Neural cell (in vitro differentiated cells): ENCODE measurements at regions not wholly inside any gene's neighbourhood (a gene's known extent, or its start where the extent isn't known, plus 50 kb on each side); places are given as distances from the start of the nearest gene placed in this dataset.

Source experiments
- H2AFZ ChIP-seq: fragments of 200-600, 300-800 bp; sonication (generic), shearing (Covaris generic); 2 replicates; pipeline ENCODE4 v1.6.0; 2014; ENCODE audit warnings: low read depth, mild to moderate bottlenecking, antibody characterized with exemption, low read length, moderate library complexity
- H3F3A ChIP-seq: fragments of 200-600 bp; shearing (Covaris generic); 2 replicates; pipeline ENCODE4 v1.6.1; 2016; ENCODE audit warnings: mild to moderate bottlenecking, moderate library complexity, mixed read lengths, antibody characterized with exemption, low read length; ENCODE audit not compliant: insufficient read depth, poor library complexity, severe bottlenecking
- H3K27ac ChIP-seq: fragments of 200-600, 300-800 bp; sonication (generic), shearing (Covaris generic); 2 replicates; pipeline ENCODE4 v1.5.1; 2014; ENCODE audit warnings: mild to moderate bottlenecking, low read length, moderate library complexity
- H3K27me3 ChIP-seq: fragments of 300-800, 200-600 bp; sonication (generic), shearing (Covaris generic); 2 replicates; pipeline ENCODE4 v1.6.0; 2014; ENCODE audit warnings: mild to moderate bottlenecking, low read depth, low read length, moderate library complexity; ENCODE audit not compliant: insufficient read depth
- H3K36me3 ChIP-seq: fragments of 300-800, 200-600 bp; sonication (generic), shearing (Covaris generic); 2 replicates; pipeline ENCODE4 v1.5.1; 2014; ENCODE audit warnings: mild to moderate bottlenecking, antibody characterized with exemption, low read length, moderate library complexity; ENCODE audit not compliant: insufficient read depth
- H3K4me2 ChIP-seq: fragments of 300-800, 200-600 bp; sonication (generic), shearing (Covaris generic); 2 replicates; pipeline ENCODE4 v1.6.0; 2014; ENCODE audit warnings: mild to moderate bottlenecking, low read length
- H3K4me3 ChIP-seq: fragments of 300-800, 200-600 bp; sonication (generic), shearing (Covaris generic); 2 replicates; pipeline ENCODE4 v1.5.1; 2014; ENCODE audit warnings: mild to moderate bottlenecking, low read length, moderate library complexity
- H3K79me2 ChIP-seq: fragments of 200-600 bp; shearing (Covaris generic); replicated peaks from 2 replicates; pipeline ENCODE4 v1.6.0; 2014; ENCODE audit warnings: mild to moderate bottlenecking, low read length, moderate library complexity; ENCODE audit not compliant: insufficient read depth
- H3K9ac ChIP-seq: fragments of 300-800, 200-600 bp; sonication (generic), shearing (Covaris generic); 2 replicates; pipeline ENCODE4 v1.6.1; 2016; ENCODE audit warnings: mild to moderate bottlenecking, low read length, mixed read lengths
- H3K9me2 ChIP-seq: fragments of 200-600 bp; shearing (Covaris generic); 2 replicates; pipeline ENCODE4 v1.6.1; 2016; ENCODE audit warnings: mild to moderate bottlenecking, low read length, mixed read lengths; ENCODE audit not compliant: insufficient read depth
- H3K9me3 ChIP-seq: fragments of 200-600, 300-800 bp; sonication (generic), shearing (Covaris generic); 2 replicates; pipeline ENCODE4 v1.6.1; 2016; ENCODE audit warnings: mild to moderate bottlenecking, mixed run types, low read length, moderate library complexity, mixed read lengths
- H4K20me1 ChIP-seq: fragments of 200-600 bp; shearing (Covaris generic); 2 replicates; pipeline ENCODE4 v1.6.1; 2016; ENCODE audit warnings: mild to moderate bottlenecking, mixed run types; ENCODE audit not compliant: insufficient read depth
- CTCF ChIP-seq: fragments of 450-650 bp; IDR thresholded peaks from 2 replicates; pipeline ENCODE4 v1.5.1; 2014; ENCODE audit warnings: antibody characterized with exemption, mild to moderate bottlenecking, moderate library complexity; ENCODE audit not compliant: poor library complexity, severe bottlenecking
- EP300 ChIP-seq: fragments of 450-650 bp; conservative IDR thresholded peaks from 2 replicates; pipeline ENCODE4 v1.6.1; 2014; ENCODE audit warnings: antibody characterized with exemption, mild to moderate bottlenecking, moderate library complexity; ENCODE audit not compliant: poor library complexity, severe bottlenecking
- EZH2 ChIP-seq: fragments of 200-600, 300-800 bp; shearing (Covaris generic), sonication (generic); IDR thresholded peaks from 2 replicates; pipeline ENCODE4 v1.6.1; 2014; ENCODE audit warnings: antibody characterized with exemption, low read length, borderline replicate concordance, mild to moderate bottlenecking; ENCODE audit not compliant: insufficient read depth, poor library complexity, severe bottlenecking
- MXI1 ChIP-seq: fragments of 450-650 bp; conservative IDR thresholded peaks from 2 replicates; pipeline ENCODE4 v1.6.1; 2014; ENCODE audit warnings: antibody characterized with exemption, mild to moderate bottlenecking; ENCODE audit not compliant: poor library complexity, severe bottlenecking
- POLR2AphosphoS5 ChIP-seq: IDR thresholded peaks from 2 replicates; pipeline ENCODE4 v1.6.1; 2012
- RAD21 ChIP-seq: fragments of 450-650 bp; conservative IDR thresholded peaks from 2 replicates; pipeline ENCODE4 v1.6.1; 2014; ENCODE audit warnings: antibody characterized with exemption, mild to moderate bottlenecking, moderate library complexity
- SMC3 ChIP-seq: fragments of 450-650 bp; conservative IDR thresholded peaks from 2 replicates; pipeline ENCODE4 v1.6.1; 2014; ENCODE audit warnings: antibody characterized with exemption, mild to moderate bottlenecking, moderate library complexity; ENCODE audit not compliant: poor library complexity
- TAF1 ChIP-seq: IDR thresholded peaks from 2 replicates; pipeline ENCODE4 v1.6.1; 2012; ENCODE audit warnings: low read depth
- TF ChIP-seq, protein P1 (sequence below): IDR thresholded peaks from 2 replicates; pipeline ENCODE4 v1.6.1; 2012; ENCODE audit warnings: borderline replicate concordance

DNA sequence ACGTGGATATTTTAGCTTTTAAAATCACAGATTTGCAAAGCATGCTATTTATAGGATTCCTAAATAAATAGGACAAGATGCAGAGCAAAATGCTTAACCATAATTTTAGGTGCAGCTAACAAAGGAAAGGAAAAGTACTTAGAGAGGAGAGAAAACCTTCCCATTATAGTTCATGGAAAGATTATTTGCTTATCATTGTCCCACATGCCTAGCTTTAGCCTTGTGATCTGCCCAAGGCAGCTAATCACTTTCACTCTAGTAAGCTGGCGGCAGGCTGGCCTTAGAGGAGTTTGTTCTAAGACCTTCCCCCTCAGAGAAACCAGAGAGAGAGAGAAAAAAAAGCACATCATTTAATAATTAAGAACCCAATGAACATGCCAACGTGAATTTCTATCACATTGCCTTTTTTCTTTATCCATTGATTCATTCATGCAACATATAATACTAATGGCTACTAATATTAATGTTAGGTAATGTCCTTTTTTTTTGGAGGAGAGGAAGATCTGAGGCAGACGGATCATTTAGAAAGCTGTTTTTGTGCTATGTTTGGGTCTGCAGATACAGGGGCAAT is 274.6 kb downstream of the ARL4A start:
- H3K9ac ChIP-seq: no peak overlapping the region
- H3K4me2 ChIP-seq: no peak overlapping the region
- no peaks in the 10 kb centered on the region for H3K9me3 ChIP-seq
- no peaks in the 10 kb centered on the region for H3F3A ChIP-seq
- TF ChIP-seq EZH2 (no peak), RAD21 (no peak), TAF1 (no peak)
- no peaks in the 10 kb centered on the region for H3K9me2 ChIP-seq
- H3K79me2 ChIP-seq: no peaks in the 10 kb centered on the region
- no peak overlapping the region for H3K27ac ChIP-seq
- no peak overlapping the region for H3K4me3 ChIP-seq
- no peak overlapping the region for H2AFZ ChIP-seq
- no peaks in the 10 kb centered on the region for H3K36me3 ChIP-seq
- H3K27me3 ChIP-seq: no peaks in the 10 kb centered on the region
- H4K20me1 ChIP-seq: no peaks in the 10 kb centered on the region

DNA sequence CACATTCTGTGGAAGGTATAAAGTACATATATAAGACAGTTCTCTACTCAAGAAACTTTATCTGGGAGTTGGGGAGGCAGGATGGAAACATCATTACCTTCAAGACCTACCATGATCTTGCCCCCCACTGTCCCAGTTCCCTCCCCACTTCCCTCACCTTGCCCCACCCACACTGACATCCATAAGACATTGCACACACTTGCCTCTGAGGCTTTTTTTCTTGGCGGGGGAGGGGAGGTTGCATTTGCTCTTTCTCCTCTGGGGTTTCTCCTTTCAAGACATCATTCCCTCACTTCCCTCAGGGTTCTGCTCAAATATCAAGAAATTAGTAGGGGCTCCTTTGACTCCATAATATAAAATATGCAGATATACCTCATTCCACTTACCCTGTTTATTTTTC is 276.0 kb downstream of the ARL4A start:
- no peak overlapping the region for H3K4me2 ChIP-seq
- no peak overlapping the region for H3K27ac ChIP-seq
- no peak for TF ChIP-seq TAF1
- no peak for TF ChIP-seq MXI1
- TF ChIP-seq CTCF: no peak
- no peak for TF ChIP-seq EP300
- no peak for TF ChIP-seq EZH2
- no peak for TF ChIP-seq RAD21
- no peak for TF ChIP-seq SMC3
- TF ChIP-seq POLR2AphosphoS5: no peak
- TF ChIP-seq, protein P1, sequence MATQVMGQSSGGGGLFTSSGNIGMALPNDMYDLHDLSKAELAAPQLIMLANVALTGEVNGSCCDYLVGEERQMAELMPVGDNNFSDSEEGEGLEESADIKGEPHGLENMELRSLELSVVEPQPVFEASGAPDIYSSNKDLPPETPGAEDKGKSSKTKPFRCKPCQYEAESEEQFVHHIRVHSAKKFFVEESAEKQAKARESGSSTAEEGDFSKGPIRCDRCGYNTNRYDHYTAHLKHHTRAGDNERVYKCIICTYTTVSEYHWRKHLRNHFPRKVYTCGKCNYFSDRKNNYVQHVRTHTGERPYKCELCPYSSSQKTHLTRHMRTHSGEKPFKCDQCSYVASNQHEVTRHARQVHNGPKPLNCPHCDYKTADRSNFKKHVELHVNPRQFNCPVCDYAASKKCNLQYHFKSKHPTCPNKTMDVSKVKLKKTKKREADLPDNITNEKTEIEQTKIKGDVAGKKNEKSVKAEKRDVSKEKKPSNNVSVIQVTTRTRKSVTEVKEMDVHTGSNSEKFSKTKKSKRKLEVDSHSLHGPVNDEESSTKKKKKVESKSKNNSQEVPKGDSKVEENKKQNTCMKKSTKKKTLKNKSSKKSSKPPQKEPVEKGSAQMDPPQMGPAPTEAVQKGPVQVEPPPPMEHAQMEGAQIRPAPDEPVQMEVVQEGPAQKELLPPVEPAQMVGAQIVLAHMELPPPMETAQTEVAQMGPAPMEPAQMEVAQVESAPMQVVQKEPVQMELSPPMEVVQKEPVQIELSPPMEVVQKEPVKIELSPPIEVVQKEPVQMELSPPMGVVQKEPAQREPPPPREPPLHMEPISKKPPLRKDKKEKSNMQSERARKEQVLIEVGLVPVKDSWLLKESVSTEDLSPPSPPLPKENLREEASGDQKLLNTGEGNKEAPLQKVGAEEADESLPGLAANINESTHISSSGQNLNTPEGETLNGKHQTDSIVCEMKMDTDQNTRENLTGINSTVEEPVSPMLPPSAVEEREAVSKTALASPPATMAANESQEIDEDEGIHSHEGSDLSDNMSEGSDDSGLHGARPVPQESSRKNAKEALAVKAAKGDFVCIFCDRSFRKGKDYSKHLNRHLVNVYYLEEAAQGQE: no peak
- H3K79me2 ChIP-seq: no peaks in the 10 kb centered on the region
- H3K9ac ChIP-seq: no peak overlapping the region
- no peaks in the 10 kb centered on the region for H3K36me3 ChIP-seq
- H3K9me2 ChIP-seq: no peaks in the 10 kb centered on the region
- H4K20me1 ChIP-seq: no peaks in the 10 kb centered on the region
- H3K27me3 ChIP-seq: no peaks in the 10 kb centered on the region
- no peak overlapping the region for H3K4me3 ChIP-seq
- no peaks in the 10 kb centered on the region for H3K9me3 ChIP-seq
- no peak overlapping the region for H2AFZ ChIP-seq
- no peaks in the 10 kb centered on the region for H3F3A ChIP-seq

DNA sequence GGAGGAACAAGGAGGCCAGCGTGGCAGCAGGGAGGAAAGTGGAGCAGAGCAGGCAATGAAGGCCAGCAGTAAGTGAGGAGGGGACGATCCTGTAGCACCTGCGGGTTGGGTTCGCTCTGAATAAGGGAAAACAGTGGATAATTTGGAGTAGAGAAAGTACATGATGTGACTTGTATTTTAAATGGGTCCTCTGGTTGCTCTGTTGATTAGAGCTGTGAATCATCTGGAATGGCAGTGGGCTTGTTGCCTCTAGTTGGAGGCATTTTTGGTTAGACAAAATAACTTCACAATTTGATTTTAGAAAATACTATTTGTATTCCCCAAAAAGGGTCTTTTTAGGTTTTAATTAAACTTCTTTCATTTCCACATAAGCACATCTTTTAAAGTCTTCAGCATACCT is 277.4 kb downstream of the ARL4A start:
- Histone ChIP-seq H3K9me3 (no peaks in the 10 kb centered on the region), H3K9ac (no peak overlapping the region), H3K36me3 (no peaks in the 10 kb centered on the region), H3K27me3 (no peaks in the 10 kb centered on the region), H3K27ac (no peak overlapping the region), H2AFZ (no peak overlapping the region), H3K4me3 (no peak overlapping the region), H3K79me2 (no peaks in the 10 kb centered on the region), H3F3A (no peaks in the 10 kb centered on the region), H3K4me2 (no peak overlapping the region), H3K9me2 (no peaks in the 10 kb centered on the region), H4K20me1 (no peaks in the 10 kb centered on the region)
- TF ChIP-seq CTCF: no peak
- no peak for TF ChIP-seq TAF1
- no peak for TF ChIP-seq EZH2
- TF ChIP-seq POLR2AphosphoS5: no peak
- TF ChIP-seq SMC3: no peak
- no peak for TF ChIP-seq EP300
- TF ChIP-seq RAD21: no peak
- TF ChIP-seq, protein P1: no peak
- no peak for TF ChIP-seq MXI1
